Fibroblast of lung (primary cell): ENCODE measurements at regions not wholly inside any gene's neighbourhood (a gene's known extent, or its start where the extent isn't known, plus 50 kb on each side); places are given as distances from the start of the nearest gene placed in this dataset.
"Not testable (repeated sequence)": the region's sequence is repeated elsewhere in the genome, so short reads cannot be mapped to it uniquely, and the experiment has no call there.

Experiments used
- CTCF ChIP-seq, 2 donors: IDR thresholded peaks in 1 of 2; conservative IDR thresholded peaks in 1 of 2; 1 replicate in 1 of 2; 2 replicates in 1 of 2; pipeline ENCODE4 v1.5.1; 2011 to 2012; ENCODE audit warnings: low read length in 2 of 2, control low read depth in 1 of 2, inconsistent platforms in 1 of 2, low read depth in 1 of 2, mild to moderate bottlenecking in 1 of 2
- EZH2 ChIP-seq: IDR thresholded peaks from 2 replicates; pipeline ENCODE4 v1.5.1; 2012; ENCODE audit warnings: low read length, control low read depth, mild to moderate bottlenecking; ENCODE audit errors: missing control alignments

GRCh38 chr4:18107848-18108528 lies 86.4 kb upstream of the LCORL start:
- TF ChIP-seq CTCF (conservative IDR thresholded peaks at IDR 0.05 in 1 of 2, IDR thresholded peaks at IDR 0.05 in 1 of 2; ENCODE audit: low read depth in 1 of 2, low read length in 2 of 2); EZH2: not testable (repeated sequence)
